ENCODE measurements at regions not wholly inside any gene's neighbourhood (a gene's known extent, or its start where the extent isn't known, plus 50 kb on each side); places are given as distances from the start of the nearest gene placed in this dataset.

- ChIA-PET CTCF (interaction anchor here (0.6 to 7.6 kb wide), 28 partner anchors 12 to 747 kb away, joined by 3 to 133 read pairs (median 6); no protein-coding TSS in a partner anchor), POLR2A (no interaction called here)
- DNase-seq (ENCODE audit: extremely low spot score), result peak; percentile 38
- TF ChIP-seq, protein P1, sequence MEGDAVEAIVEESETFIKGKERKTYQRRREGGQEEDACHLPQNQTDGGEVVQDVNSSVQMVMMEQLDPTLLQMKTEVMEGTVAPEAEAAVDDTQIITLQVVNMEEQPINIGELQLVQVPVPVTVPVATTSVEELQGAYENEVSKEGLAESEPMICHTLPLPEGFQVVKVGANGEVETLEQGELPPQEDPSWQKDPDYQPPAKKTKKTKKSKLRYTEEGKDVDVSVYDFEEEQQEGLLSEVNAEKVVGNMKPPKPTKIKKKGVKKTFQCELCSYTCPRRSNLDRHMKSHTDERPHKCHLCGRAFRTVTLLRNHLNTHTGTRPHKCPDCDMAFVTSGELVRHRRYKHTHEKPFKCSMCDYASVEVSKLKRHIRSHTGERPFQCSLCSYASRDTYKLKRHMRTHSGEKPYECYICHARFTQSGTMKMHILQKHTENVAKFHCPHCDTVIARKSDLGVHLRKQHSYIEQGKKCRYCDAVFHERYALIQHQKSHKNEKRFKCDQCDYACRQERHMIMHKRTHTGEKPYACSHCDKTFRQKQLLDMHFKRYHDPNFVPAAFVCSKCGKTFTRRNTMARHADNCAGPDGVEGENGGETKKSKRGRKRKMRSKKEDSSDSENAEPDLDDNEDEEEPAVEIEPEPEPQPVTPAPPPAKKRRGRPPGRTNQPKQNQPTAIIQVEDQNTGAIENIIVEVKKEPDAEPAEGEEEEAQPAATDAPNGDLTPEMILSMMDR (IDR thresholded peaks at IDR 0.05; ENCODE audit: control extremely low read depth, extremely low read depth, low read depth, missing control alignments), result peak; percentile 27
Observed at GRCh38 chr12:11581179-11581755, 68.2 kb upstream of the ETV6 start.

DNA sequence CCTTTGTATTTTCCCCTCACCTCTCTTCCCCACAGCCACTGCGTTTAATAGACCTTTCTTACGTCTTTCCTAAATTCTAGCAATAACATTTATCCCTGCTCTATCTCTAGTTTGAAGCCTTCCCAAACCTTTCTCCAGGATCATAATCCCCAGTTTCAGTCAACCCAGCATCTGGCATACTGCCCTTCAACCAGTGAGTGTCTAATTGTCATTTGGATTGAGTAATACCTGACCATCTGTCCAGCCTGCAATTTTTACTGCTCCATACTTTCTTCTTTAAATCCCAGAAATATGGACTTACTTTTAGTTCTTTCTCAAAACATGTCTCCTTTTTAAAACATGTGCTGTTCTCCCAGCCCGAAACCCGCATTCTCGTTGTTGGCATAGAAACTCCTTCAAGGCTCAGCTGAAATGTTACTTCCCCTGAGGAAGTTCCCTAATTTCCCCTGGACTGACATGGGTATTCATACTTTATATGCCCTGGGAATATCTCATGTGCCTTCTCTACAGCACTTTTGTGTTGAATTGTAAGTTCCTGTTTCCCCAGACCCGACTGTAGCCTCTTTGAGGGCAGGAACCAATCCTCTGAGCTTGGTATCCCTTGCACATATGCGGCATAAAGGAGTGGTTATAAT, 65.1 kb upstream of the ETV6 start:
- ChIA-PET CTCF (interaction anchor here (1.5 to 7.6 kb wide), 3 partner anchors 38 to 449 kb away, joined by 3 to 133 read pairs (median 4); no protein-coding TSS in a partner anchor), POLR2A (no interaction called here)
- TF ChIP-seq, protein P1 (IDR thresholded peaks at IDR 0.05; ENCODE audit: control extremely low read depth, extremely low read depth, low read depth, missing control alignments), result no peak
- no peak for DNase-seq (ENCODE audit: extremely low spot score)

DNA sequence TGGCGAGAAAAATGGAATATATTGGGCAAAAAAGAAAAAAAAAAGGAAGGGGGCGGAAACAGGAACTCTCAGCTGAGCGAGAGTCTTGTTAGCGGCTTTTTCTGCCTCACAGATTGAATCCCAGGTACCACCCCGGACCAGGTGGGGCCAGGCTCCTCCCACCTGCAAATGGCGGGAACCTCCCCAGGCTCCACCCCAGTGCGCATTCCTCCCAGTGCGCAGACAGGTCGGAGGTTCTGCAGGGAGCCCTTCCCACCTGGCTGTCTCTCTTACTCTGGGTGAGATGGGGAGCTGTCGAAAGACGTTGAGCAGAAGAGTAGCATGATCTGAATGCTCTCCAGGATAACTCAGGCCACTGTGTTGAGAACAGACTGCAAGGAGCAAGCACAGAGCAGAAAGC, 57.0 kb upstream of the ETV6 start:
- ChIA-PET POLR2A (no interaction called here), CTCF (interaction anchor here (5.3 kb wide), 1 partner anchor 13 kb away, joined by 33 read pairs; no protein-coding TSS in a partner anchor)
- TF ChIP-seq, protein P1 (IDR thresholded peaks at IDR 0.05; ENCODE audit: control extremely low read depth, extremely low read depth, low read depth, missing control alignments), result no peak
- DNase-seq (ENCODE audit: extremely low spot score), result no peak

- TF ChIP-seq, protein P1 (IDR thresholded peaks at IDR 0.05; ENCODE audit: control extremely low read depth, extremely low read depth, low read depth, missing control alignments), result no peak
- DNase-seq (ENCODE audit: extremely low spot score), result no peak
- ChIA-PET CTCF (interaction anchor here (5.3 kb wide), 1 partner anchor 13 kb away, joined by 33 read pairs; no protein-coding TSS in a partner anchor), POLR2A (no interaction called here)
Observed at GRCh38 chr12:11593013-11593412, 56.5 kb upstream of the ETV6 start.

- ChIA-PET POLR2A (no interaction called here), CTCF (interaction anchor here (0.9 to 5.3 kb wide), 5 partner anchors 9 to 437 kb away, joined by 3 to 33 read pairs (median 4); no protein-coding TSS in a partner anchor)
- TF ChIP-seq, protein P1 (IDR thresholded peaks at IDR 0.05; ENCODE audit: control extremely low read depth, extremely low read depth, low read depth, missing control alignments), result no peak
- DNase-seq (ENCODE audit: extremely low spot score), result no peak
Observed at GRCh38 chr12:11595080-11595479, 54.4 kb upstream of the ETV6 start.

DNA sequence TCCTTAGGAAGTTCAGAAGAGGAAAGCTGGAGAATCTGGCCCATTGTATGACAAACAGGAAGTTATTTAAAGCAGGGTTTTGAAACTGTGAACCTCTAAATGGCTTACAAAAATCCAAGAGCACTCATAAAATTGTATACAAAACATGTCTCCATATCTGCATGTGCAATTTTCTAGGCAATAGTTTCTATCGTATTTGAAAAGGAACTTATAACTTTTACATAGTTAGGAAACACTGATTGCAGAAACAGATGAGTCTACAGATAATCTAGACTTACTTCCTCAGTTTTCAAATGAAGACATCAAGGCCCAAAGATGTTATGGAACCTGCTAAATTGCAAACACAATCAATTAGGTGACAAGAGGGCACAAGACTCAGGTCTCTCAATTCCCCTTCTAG, 53.3 kb upstream of the ETV6 start:
- POLR2A ChIA-PET, result no interaction called here
- TF ChIP-seq, protein P1 (IDR thresholded peaks at IDR 0.05; ENCODE audit: control extremely low read depth, extremely low read depth, low read depth, missing control alignments), result no peak
- DNase-seq (ENCODE audit: extremely low spot score), result no peak
- CTCF ChIA-PET, result interaction anchor here (0.8 to 5.3 kb wide), 2 partner anchors 16 to 90 kb away, joined by 3 to 33 read pairs; no protein-coding TSS in a partner anchor
